Mammary epithelial cell (primary cell): ENCODE measurements at regions not wholly inside any gene's neighbourhood (a gene's known extent, or its start where the extent isn't known, plus 50 kb on each side); places are given as distances from the start of the nearest gene placed in this dataset.

Experiments
- CTCF ChIP-seq, 2 donors: IDR thresholded peaks in 1 of 2; conservative IDR thresholded peaks in 1 of 2; 2 replicates each; pipeline ENCODE4 v1.5.1; 2011 to 2012; ENCODE audit warnings: inconsistent platforms in 2 of 2, low read length in 2 of 2, mild to moderate bottlenecking in 2 of 2, control low read depth in 1 of 2, low read depth in 1 of 2; ENCODE audit not compliant: insufficient read depth in 1 of 2; ENCODE audit errors: extremely low read depth in 1 of 2
- EZH2 ChIP-seq: IDR thresholded peaks from 2 replicates; pipeline ENCODE4 v1.6.1; 2012; ENCODE audit warnings: low read length, inconsistent platforms, borderline replicate concordance

- TF ChIP-seq CTCF (conservative IDR thresholded peaks at IDR 0.05 in 1 of 2, IDR thresholded peaks at IDR 0.05 in 1 of 2; ENCODE audit: extremely low read depth in 1 of 2, insufficient read depth in 1 of 2, low read depth in 1 of 2, low read length in 2 of 2) = no peak
- no peak for TF ChIP-seq EZH2
Measured at GRCh38 chr2:160869411-160869810, 290.8 kb upstream of the TANK start.
